ENCODE measurements at regions not wholly inside any gene's neighbourhood (a gene's known extent, or its start where the extent isn't known, plus 50 kb on each side); places are given as distances from the start of the nearest gene placed in this dataset.

DNA sequence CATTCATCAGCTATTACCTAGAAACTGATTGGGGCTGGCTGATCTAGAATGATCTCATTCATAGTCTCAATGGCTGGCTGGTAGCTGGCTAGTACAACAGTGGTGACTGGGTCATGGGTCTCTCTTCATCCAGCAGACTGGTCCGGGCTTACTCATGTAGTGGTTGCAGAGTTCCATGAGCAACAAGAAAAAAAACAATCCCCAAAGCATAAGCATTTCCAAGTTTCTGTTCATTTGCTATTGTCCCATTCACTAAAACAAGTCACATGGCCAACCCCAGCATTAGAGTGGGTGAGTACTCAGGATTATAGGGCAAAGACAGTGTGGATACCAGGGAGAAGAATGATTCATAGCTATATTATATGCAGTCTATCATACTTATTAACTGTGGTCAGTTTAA lies 85.2 kb upstream of the SEMA3C start:
- TF ChIP-seq, protein P1, sequence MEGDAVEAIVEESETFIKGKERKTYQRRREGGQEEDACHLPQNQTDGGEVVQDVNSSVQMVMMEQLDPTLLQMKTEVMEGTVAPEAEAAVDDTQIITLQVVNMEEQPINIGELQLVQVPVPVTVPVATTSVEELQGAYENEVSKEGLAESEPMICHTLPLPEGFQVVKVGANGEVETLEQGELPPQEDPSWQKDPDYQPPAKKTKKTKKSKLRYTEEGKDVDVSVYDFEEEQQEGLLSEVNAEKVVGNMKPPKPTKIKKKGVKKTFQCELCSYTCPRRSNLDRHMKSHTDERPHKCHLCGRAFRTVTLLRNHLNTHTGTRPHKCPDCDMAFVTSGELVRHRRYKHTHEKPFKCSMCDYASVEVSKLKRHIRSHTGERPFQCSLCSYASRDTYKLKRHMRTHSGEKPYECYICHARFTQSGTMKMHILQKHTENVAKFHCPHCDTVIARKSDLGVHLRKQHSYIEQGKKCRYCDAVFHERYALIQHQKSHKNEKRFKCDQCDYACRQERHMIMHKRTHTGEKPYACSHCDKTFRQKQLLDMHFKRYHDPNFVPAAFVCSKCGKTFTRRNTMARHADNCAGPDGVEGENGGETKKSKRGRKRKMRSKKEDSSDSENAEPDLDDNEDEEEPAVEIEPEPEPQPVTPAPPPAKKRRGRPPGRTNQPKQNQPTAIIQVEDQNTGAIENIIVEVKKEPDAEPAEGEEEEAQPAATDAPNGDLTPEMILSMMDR (IDR thresholded peaks at IDR 0.05), result no peak
- no peak for TF ChIP-seq POLR2A (IDR thresholded peaks at IDR 0.05)

All from adrenal gland (tissue), 5 donors.